GM21717 (cell line): ENCODE measurements at regions not wholly inside any gene's neighbourhood (a gene's known extent, or its start where the extent isn't known, plus 50 kb on each side); places are given as distances from the start of the nearest gene placed in this dataset.

ENCODE experiments used
- ATAC-seq: cut with Tn5 transposase; IDR thresholded peaks from one replicate; pipeline ENCODE4 v1.9.1; 2021; ENCODE audit warnings: mild to moderate bottlenecking, moderate library complexity; ENCODE audit not compliant: unreplicated experiment

DNA sequence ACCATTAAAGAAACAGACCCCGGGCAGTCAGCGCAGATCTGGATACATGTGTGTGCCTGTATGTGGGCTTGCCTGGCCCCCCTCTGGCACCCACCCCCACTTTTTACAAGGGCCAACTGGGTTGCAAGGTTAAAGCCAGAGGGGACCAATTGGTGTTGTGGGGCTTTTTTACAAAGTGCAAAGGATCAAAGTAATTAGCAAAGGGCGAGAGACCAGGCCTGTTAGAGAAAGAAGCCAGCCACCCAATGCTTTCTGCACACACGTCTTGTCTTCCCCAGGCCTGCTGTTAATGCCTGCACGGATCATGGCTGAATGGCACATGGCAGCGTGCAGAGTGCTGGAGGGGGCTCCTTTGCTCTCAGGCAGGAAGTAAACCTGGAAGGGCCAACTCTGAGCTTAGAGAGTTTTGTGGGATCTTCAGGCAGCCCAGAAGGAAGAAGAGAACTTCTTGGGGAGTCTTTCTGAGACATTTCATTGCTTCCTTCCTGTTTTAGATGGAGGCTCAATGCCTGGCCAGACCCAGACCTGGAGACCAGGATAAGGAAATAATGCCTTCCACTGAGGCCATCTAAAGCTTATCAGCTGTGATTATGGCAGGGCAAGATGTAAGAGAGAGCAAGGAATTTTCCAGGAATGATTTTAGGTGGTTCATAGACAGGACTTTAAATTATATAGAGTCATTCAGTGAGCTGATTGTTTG lies 523.4 kb upstream of the TBX3 start:
- ATAC-seq = no peak

- no peak for ATAC-seq
Observed at GRCh38 chr12:115206801-115207200, 522.8 kb upstream of the TBX3 start.

DNA sequence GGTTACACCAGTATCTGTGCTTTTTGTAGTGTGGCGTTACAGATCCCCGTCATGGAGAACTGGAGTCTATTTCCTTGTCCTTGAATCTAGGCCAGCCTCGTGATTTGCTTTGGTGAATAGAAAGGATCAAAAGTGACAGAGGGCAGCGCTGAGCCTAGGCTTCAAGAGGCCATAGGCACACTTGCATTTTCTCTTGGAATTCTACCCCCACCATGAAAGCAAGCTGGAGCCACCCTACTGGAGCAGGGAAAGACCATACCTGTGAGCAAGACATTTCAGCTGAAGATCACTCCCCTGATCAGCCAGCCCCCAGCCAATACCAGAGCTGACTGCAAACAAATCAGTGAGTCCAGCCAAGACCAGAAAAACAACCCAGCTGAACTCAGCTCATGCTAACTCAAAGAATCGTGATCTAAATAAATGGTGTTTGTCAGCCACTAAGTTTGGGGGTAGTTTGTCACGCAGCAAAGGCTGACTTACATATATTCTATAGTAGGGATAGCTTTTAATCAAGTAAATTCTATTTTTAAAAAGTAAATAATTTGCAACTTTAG lies 521.9 kb upstream of the TBX3 start:
- ATAC-seq = no peak

DNA sequence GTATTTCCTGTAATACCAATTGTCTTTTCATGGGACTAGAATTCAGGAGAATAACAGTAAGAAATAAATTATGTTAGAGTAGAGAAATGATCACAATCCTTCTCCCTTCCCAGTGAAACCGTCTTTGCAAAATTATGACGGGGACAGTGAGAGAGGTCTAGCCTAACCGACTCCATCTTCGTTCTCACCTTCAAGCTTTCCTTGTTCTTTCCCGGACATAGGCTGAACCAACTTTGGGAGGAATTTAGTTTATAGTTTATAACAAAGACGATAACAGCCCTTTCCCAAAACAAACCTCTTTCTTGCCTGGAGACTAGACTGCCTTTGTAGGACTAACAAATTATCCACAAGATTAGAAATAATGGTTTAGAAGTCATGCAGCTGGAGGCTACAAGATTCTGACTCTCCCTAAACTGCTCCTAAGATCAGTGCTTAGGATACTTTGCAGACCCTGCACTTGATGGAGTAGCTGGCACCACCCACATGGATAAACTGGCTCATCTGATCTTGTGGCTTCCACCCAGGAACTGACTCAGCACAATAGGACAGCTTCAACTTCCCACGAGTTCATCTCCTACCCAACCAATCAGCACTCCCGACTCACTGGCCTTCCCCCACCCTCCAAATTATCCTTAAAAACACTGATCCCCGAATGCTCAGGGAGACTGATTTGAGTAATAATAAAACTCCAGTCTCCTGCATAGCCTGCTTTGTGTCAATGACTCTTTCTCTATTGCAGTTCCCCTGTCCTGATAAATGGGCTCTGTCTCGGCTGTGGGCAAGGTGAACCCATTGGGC lies 521.2 kb upstream of the TBX3 start:
- no peak for ATAC-seq

- ATAC-seq = no peak
Observed at GRCh38 chr12:115203701-115204100, 519.7 kb upstream of the TBX3 start.

DNA sequence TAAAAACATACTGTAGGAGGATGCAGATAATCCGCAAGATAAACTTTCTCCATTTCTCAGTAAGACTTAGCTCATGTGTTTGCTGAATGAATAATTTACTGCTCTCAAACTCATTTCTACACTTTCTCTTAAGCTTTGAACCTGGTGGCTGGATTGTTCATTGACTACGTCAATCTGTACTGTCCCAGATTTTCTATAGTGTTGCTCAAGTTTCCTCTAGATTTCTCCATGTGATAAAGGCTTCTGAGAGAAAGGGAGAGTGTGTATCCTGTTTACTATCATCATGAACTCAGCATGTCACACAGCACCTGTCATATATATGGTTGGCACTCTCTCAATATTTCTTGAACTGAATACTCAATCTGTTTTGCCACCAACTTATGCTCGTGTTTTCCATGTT lies 518.0 kb upstream of the TBX3 start:
- ATAC-seq = no peak

DNA sequence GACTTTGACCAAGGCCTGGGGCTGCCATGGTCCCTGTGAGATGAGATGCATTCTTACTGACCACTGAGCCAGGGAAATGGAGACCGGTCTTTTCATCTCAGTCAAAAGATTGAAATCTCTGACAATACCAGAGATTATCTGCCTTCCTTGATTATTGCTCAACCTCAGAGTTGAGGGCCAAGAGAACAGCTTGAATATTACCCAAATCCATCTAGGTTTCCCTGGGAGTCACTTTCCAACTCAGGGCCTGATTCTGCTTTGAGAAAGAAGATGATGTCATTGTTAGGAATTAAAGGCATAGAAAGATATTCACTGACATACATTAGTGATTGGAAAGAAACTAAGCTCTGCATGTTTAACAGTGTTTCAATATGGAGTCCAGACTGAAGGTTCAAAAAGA lies 515.9 kb upstream of the TBX3 start:
- ATAC-seq = no peak

- ATAC-seq = no peak
Observed at GRCh38 chr12:115194857-115195256, 510.9 kb upstream of the TBX3 start.

DNA sequence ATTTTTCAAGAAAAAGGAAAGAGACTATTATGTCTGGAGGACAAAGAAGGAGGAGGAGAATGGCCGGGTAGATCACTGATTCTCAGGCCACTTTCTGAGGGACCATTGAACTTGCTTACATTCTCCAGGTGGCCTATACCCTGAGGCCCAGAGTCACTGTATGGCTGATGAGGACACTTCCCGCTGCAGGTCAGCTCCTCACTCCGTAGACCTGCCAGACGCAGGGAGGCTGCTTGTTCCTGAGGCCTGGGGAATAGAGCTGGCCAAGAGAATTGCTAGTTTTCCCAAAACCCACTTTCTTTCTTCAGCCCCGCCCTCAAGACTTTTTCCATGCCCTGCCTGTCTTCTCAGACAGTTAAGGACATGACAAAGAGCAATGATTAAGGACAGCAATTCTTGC lies 510.5 kb upstream of the TBX3 start:
- no peak for ATAC-seq

DNA sequence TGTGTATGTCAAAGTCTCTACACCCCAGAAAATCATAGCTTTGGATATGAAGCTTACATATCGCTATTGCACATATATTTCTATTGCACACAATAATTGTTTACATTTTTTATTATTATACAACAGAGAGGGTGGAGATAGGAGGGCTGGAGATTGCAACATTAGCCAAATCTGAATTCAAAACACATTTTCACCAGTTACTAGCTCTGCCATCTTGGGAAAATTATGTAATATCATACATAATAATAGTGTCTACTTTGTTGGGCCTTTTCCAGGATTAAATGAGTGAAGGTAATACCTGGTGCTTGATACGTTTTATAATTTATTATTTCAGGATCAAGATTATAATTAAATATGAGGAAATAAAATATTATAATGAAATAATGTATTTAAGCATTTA lies 507.4 kb upstream of the TBX3 start:
- ATAC-seq = no peak

GRCh38 chr12:115190010-115190770 lies 506.2 kb upstream of the TBX3 start:
- ATAC-seq = no peak

DNA sequence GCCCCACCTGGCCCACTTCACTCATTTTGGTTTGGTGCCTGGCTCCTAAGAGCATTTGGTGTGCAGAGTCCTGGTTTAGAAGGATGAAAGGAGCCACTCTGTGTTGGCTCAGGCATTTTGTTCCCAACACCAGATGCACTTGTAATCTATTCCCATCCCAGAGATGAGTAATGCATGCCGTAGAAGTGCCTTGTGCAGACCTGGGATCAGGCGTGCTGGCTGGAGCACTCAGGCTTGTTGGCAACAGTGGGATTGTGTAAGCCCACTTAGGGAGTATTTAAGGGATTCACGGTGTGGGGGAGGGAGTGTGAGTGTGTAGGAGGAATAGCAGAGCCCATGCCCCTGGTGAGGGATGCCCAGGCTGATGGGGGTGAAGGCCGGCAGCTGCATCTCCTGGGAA lies 501.5 kb upstream of the TBX3 start:
- no peak for ATAC-seq

GRCh38 chr12:115183752-115184151 lies 499.8 kb upstream of the TBX3 start:
- ATAC-seq = no peak

DNA sequence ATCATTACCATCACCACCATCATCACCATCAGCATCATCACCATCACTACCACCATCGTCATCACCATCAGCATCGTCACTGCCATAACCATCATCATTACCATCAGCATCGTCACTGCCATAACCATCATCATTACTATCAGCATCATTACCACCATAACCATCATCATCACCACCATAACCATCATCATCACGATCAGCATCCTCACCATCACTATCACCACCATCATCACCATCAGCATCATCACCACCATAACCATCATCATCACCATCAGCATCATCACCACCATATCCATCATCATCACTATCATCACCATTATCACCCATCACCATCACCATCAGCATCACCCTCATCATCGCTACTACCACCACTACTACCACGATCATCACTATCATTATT lies 493.9 kb upstream of the TBX3 start:
- no peak for ATAC-seq

DNA sequence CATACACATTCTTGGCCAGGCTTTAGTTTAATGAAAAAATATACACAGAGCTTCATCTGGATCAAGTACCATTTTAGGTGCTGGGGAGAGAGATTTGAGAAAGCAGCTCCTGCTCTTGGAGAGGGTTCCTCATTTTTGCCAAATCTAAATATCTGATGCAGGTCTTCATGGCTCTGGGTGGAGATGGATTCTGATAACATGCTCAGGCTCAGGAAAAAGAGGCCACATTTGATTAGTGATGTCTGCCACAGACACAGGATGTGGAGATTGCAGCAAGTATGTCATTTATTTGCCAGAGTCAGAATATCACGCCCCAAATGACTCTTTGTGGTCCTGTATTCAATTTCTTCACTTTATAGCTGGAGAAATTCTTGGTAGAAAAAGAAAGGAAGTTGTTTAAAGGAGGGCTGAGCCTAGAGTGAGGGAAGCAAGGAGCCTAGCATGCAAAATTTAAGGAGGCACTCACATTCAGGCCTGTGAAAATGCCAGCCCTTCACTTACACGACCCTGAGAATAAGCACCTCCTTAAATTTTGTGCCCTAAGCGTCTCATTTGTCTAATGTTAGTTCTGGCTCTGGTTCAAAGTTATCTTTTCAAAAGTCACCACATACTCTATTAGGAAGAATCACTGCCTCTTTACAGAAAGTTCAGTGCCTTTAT lies 492.9 kb upstream of the TBX3 start:
- ATAC-seq = no peak

DNA sequence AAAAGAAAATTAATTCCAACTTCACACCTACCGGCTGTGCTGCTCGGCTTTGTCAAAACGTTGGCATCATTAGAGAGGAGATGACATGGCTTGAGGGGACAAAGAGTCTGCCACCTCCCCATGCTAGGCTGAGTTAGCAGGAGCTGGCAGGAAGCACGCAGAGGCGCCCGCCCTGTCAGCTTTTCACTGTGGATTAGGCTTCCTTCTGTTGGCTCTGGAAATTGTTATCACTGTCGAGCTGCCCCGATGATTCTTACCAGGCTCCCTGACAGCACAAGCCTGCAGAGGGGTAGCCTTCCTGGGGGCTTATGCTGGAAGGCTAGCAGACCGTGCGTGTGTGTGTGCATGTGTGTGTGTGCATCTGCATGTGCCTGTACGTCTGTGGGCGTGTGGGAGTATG lies 490.9 kb upstream of the TBX3 start:
- no peak for ATAC-seq

DNA sequence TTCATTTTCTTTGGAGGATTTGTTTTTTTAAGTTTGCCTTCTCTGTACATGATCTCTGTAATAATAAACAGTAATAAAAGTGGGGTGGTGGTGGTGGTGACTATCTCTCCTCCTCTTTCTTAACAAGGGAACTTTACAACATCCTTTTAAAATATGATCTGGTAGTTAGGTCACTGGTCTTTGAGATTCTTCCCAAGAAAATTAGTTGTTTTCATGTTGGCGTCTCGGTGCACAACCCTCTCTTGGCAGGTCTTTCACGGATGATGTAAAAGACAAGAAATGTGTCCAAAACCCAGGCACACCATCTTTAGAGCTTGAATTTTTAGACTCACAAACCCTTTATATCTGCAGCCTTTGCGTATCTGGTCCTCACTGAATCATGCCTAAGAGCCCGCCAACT lies 488.5 kb upstream of the TBX3 start:
- ATAC-seq = no peak

GRCh38 chr12:115169981-115170380 lies 486.0 kb upstream of the TBX3 start:
- no peak for ATAC-seq

DNA sequence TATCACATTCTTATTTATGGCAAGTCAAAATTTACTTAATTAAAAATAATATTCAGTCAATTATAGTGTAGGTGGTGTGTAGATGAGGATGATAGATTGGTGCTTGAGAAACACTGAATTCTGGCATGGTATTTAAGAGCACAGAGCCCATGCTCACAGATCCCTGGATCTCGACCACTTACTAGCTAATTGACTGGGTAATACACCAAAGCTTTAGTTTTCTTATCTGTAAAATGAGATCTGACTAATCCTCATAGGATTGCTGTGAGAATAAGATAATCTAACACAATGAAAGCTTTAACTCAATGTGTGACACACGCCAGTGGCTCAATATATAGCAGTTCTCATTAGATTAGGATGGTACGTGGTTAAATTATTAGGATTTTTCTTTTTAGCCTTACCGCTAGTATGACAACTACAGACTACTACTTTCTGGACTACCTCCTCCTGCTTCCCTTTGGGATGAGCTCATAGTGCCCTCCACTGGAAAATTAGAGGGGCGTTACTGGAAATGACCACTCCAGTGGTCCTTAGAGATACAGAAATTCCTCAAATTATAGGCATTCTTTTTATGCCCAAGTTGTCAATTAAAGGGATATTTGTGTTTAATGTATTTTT lies 482.8 kb upstream of the TBX3 start:
- ATAC-seq = no peak

GRCh38 chr12:115163710-115164109 lies 479.7 kb upstream of the TBX3 start:
- ATAC-seq = no peak
